B cell (primary cell): ENCODE measurements at regions not wholly inside any gene's neighbourhood (a gene's known extent, or its start where the extent isn't known, plus 50 kb on each side); places are given as distances from the start of the nearest gene placed in this dataset.

ENCODE experiments used
- ATAC-seq: fragments of 200-7000 bp; cut with Tn5 transposase; one replicate; pipeline ENCODE4 v1.10.0; 2021; ENCODE audit warnings: low read depth, mild to moderate bottlenecking, moderate number of reproducible peaks, moderate library complexity
- CTCF ChIA-PET: fragments of 350-600 bp; sonication (Branson Sonifier 250); formaldehyde crosslinking; loops from one replicate; lab custom pipeline; 2021; ENCODE audit warnings: antibody characterized with exemption, inconsistent platforms; lab: Charles Lee
- POLR2A ChIA-PET: fragments of 350-600 bp; sonication (Branson Sonifier 250); formaldehyde crosslinking; loops from one replicate; lab custom pipeline; 2021; ENCODE audit warnings: antibody characterized with exemption; lab: Charles Lee
- DNase-seq: peaks from one replicate; pipeline ENCODE4 v3.0.0; 2013
- H2AFZ ChIP-seq: 2 replicates; pipeline ENCODE4 v1.6.1; 2012; ENCODE audit warnings: mild to moderate bottlenecking, low read depth, low read length; ENCODE audit not compliant: insufficient read depth, poor library complexity, severe bottlenecking
- H3K27ac ChIP-seq, 2 donors: 1 replicate in 1 of 2; 2 replicates in 1 of 2; pipeline ENCODE4 v1.5.1; 2012 to 2013; ENCODE audit warnings: low read length in 2 of 2, mild to moderate bottlenecking in 2 of 2, moderate library complexity in 1 of 2
- H3K27me3 ChIP-seq, 4 experiments: fragments of 200-600 bp in 1 of 4; sonication (generic) in 1 of 4; replicated peaks in 1 of 4; 1 replicate in 2 of 4; 2 replicates in 2 of 4; pipeline versions ENCODE4 v1.6.1 to v1.7.0; 2013 to 2016; ENCODE audit warnings: low read length in 3 of 4, mild to moderate bottlenecking in 2 of 4, mixed read lengths in 1 of 4, moderate library complexity in 1 of 4; ENCODE audit not compliant: insufficient read depth in 4 of 4, control insufficient read depth in 3 of 4; ENCODE audit errors: control extremely low read depth in 1 of 4
- H3K36me3 ChIP-seq, 2 experiments: replicated peaks in 1 of 2; 1 replicate in 1 of 2; 2 replicates in 1 of 2; pipeline versions ENCODE4 v1.6.1 to v1.7.1; 2013; ENCODE audit warnings: low read length in 1 of 2; ENCODE audit not compliant: insufficient read depth in 2 of 2, control insufficient read depth in 1 of 2; ENCODE audit errors: control extremely low read depth in 1 of 2, extremely low read depth in 1 of 2
- H3K4me1 ChIP-seq, 2 donors: fragments of 200-600 bp in 1 of 2; sonication (generic) in 1 of 2; 1 replicate in 1 of 2; 2 replicates in 1 of 2; pipeline versions ENCODE4 v1.5.1 to v1.6.1; 2013 to 2017; ENCODE audit warnings: low read length in 2 of 2; ENCODE audit not compliant: control insufficient read depth in 2 of 2, insufficient read depth in 2 of 2
- H3K4me2 ChIP-seq: replicated peaks from 2 replicates; pipeline ENCODE3; 2012; ENCODE audit warnings: mild to moderate bottlenecking, low read depth, low read length; ENCODE audit not compliant: poor library complexity, severe bottlenecking
- H3K4me3 ChIP-seq, 5 experiments: fragments of 200-600 bp in 1 of 5; sonication (generic) in 1 of 5; 1 replicate in 3 of 5; 2 replicates in 2 of 5; pipeline versions ENCODE4 v1.5.1 to v1.7.0; 2011 to 2016; ENCODE audit warnings: low read length in 4 of 5, mild to moderate bottlenecking in 4 of 5, low read depth in 2 of 5, control low read depth in 1 of 5, moderate library complexity in 1 of 5; ENCODE audit not compliant: insufficient read depth in 1 of 5; ENCODE audit errors: control extremely low read depth in 1 of 5, extremely low read depth in 1 of 5
- H3K79me2 ChIP-seq: fragments of 200-600 bp; sonication (generic); one replicate; pipeline ENCODE4 v1.6.0; 2016; ENCODE audit warnings: low read length; ENCODE audit not compliant: control insufficient read depth, insufficient read depth
- H3K9ac ChIP-seq: fragments of 200-600 bp; sonication (generic); 2 replicates; pipeline ENCODE4 v1.6.1; 2017; ENCODE audit warnings: mild to moderate bottlenecking, low read length, moderate library complexity
- H3K9me3 ChIP-seq, 3 donors: one replicate each; pipeline versions ENCODE4 v1.6.1 to v1.7.1; 2013; ENCODE audit warnings: low read length in 2 of 3; ENCODE audit not compliant: control insufficient read depth in 2 of 3, insufficient read depth in 1 of 3; ENCODE audit errors: control extremely low read depth in 1 of 3
- H4K20me1 ChIP-seq: 2 replicates; pipeline ENCODE4 v1.6.0; 2012; ENCODE audit warnings: mild to moderate bottlenecking, low read length; ENCODE audit not compliant: insufficient read depth, control insufficient read depth, poor library complexity, severe bottlenecking
- H3K27ac Mint-ChIP-seq: one replicate; pipeline ENCODE4 v1.8.0; 2021; ENCODE audit warnings: mixed read lengths
- H3K27me3 Mint-ChIP-seq: one replicate; pipeline ENCODE4 v1.8.0; 2021; ENCODE audit warnings: mixed read lengths
- H3K4me1 Mint-ChIP-seq: one replicate; pipeline ENCODE4 v1.8.0; 2021; ENCODE audit warnings: mixed read lengths
- H3K4me3 Mint-ChIP-seq: one replicate; pipeline ENCODE4 v1.8.0; 2021; ENCODE audit warnings: mixed read lengths
- H3K9me3 Mint-ChIP-seq: one replicate; pipeline ENCODE4 v1.8.0; 2022; ENCODE audit warnings: mixed read lengths; ENCODE audit not compliant: insufficient read depth
- CTCF ChIP-seq: fragments of 200-600 bp; IDR thresholded peaks from one replicate; pipeline ENCODE4 v1.8.0; 2022; ENCODE audit warnings: antibody characterized with exemption, mild to moderate bottlenecking
- EZH2 ChIP-seq: IDR thresholded peaks from 2 replicates; pipeline ENCODE4 v1.6.1; 2012; ENCODE audit warnings: borderline replicate concordance, low read depth, mild to moderate bottlenecking, moderate library complexity, low read length; ENCODE audit not compliant: insufficient read depth, poor library complexity, severe bottlenecking
- WGBS: methylation state at CpG from one replicate; pipeline ENCODE4 v1.1.5; 2013; ENCODE audit warnings: missing lambda C conversion rate; ENCODE audit not compliant: insufficient coverage; 5-methylcytosine and 5-hydroxymethylcytosine counted together
- intact Hi-C: fragments of 100-400 bp; cut with micrococcal nuclease; formaldehyde crosslinking; loops from one replicate; pipeline ENCODE4 v1.10.0; 2022

- peaks cover 0 to 4% (median 0%) of the 10 kb centered on the region in 3 donors for H3K9me3 ChIP-seq
- Mint-ChIP-seq H3K4me1 (peaks cover 80% of the 10 kb centered on the region), H3K27me3 (no peaks in the 10 kb centered on the region), H3K9me3 (no peaks in the 10 kb centered on the region), H3K27ac (peak overlapping the region; percentile 88), H3K4me3 (peak overlapping the region; percentile 83)
- H3K27ac ChIP-seq, result peak overlapping the region; percentile 63 to 81
- intact Hi-C loops, result loop anchor here (2.0 to 5.0 kb wide), 3 partner anchors 34 to 69 kb away; no protein-coding TSS in a partner anchor
- peaks cover 49 to 59% of the 10 kb centered on the region in 2 donors for H3K4me1 ChIP-seq
- TF ChIP-seq EZH2 (no peak), CTCF (no peak)
- ChIA-PET POLR2A (interaction anchor here (2.0 kb wide), 1 partner anchor 224 kb away, joined by 5 read pairs; no protein-coding TSS in a partner anchor), CTCF (interaction anchor here (1.4 to 2.4 kb wide), 2 partner anchors 67 to 223 kb away, joined by 4 to 10 read pairs; no protein-coding TSS in a partner anchor)
- peaks cover 80% of the 10 kb centered on the region for H3K79me2 ChIP-seq
- H3K36me3 ChIP-seq, result peaks cover 0 to 1% of the 10 kb centered on the region in 2 experiments
- DNase-seq (no peak), ATAC-seq (peak; percentile 9)
- H2AFZ ChIP-seq, result no peak overlapping the region
- H3K4me3 ChIP-seq, result peak overlapping the region in 1 of 5 experiments; percentile 49
- peak overlapping the region; percentile 60 for H3K9ac ChIP-seq
- H4K20me1 ChIP-seq, result no peaks in the 10 kb centered on the region
- H3K27me3 ChIP-seq, result no peaks in the 10 kb centered on the region
- peak overlapping the region; percentile 67 for H3K4me2 ChIP-seq
Observed at GRCh38 chr13:74063533-74064100, 70.6 kb downstream of the KLF12 start.

- DNase-seq (peak; percentile 34), ATAC-seq (peak; percentile 50)
- Mint-ChIP-seq H3K27ac (peak overlapping the region; percentile 88), H3K4me3 (peak overlapping the region; percentile 83), H3K9me3 (no peaks in the 10 kb centered on the region), H3K27me3 (no peaks in the 10 kb centered on the region), H3K4me1 (peaks cover 81% of the 10 kb centered on the region)
- 36% methylated on average over 4 of the region's 6 CpGs for WGBS
- Histone ChIP-seq H3K4me1 (peaks cover 49 to 59% of the 10 kb centered on the region in 2 donors), H3K4me2 (peak overlapping the region; percentile 67), H2AFZ (peak overlapping the region; percentile 40), H3K9ac (peak overlapping the region; percentile 60), H3K36me3 (no peaks in the 10 kb centered on the region), H3K9me3 (peaks cover 0 to 4% (median 0%) of the 10 kb centered on the region in 3 donors), H4K20me1 (no peaks in the 10 kb centered on the region), H3K27me3 (no peaks in the 10 kb centered on the region), H3K79me2 (peaks cover 82% of the 10 kb centered on the region), H3K4me3 (peak overlapping the region in 3 of 5 experiments; percentile 21 to 49 (median 22)), H3K27ac (peak overlapping the region; percentile 63 to 81)
- CTCF ChIA-PET, result interaction anchor here (1.3 to 2.4 kb wide), 3 partner anchors 68 to 224 kb away, joined by 3 to 10 read pairs (median 4); no protein-coding TSS in a partner anchor
- POLR2A ChIA-PET, result interaction anchor here (1.4 to 2.0 kb wide), 2 partner anchors 72 to 225 kb away, joined by 5 read pairs; no protein-coding TSS in a partner anchor
- intact Hi-C loops, result loop anchor here (2.0 to 5.0 kb wide), 3 partner anchors 34 to 70 kb away; no protein-coding TSS in a partner anchor
- TF ChIP-seq EZH2 (no peak), CTCF (no peak)
Observed at GRCh38 chr13:74062933-74063332, 71.3 kb downstream of the KLF12 start.
